ENCODE measurements at regions not wholly inside any gene's neighbourhood (a gene's known extent, or its start where the extent isn't known, plus 50 kb on each side); places are given as distances from the start of the nearest gene placed in this dataset.

DNA sequence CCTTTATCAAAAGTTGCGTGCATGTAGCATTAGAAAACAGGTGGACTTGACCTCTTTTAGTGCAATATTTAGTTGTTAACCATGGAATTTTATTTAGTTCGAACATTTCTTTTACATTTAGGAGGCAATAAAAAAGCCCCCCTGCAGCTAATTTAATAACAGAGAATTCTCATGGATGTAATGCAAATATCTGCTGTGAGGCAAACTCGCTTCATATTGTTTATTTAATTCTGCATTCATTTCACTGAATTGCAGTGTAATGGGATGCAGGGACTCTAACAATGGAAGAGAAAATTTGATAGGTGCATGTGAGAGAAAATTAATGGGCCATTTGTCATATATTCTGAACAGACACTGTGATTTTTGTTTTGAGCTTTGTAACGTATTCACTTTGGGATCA lies 205.1 kb upstream of the CHD1 start:
- no peak for ATAC-seq
- TF ChIP-seq, protein P1, sequence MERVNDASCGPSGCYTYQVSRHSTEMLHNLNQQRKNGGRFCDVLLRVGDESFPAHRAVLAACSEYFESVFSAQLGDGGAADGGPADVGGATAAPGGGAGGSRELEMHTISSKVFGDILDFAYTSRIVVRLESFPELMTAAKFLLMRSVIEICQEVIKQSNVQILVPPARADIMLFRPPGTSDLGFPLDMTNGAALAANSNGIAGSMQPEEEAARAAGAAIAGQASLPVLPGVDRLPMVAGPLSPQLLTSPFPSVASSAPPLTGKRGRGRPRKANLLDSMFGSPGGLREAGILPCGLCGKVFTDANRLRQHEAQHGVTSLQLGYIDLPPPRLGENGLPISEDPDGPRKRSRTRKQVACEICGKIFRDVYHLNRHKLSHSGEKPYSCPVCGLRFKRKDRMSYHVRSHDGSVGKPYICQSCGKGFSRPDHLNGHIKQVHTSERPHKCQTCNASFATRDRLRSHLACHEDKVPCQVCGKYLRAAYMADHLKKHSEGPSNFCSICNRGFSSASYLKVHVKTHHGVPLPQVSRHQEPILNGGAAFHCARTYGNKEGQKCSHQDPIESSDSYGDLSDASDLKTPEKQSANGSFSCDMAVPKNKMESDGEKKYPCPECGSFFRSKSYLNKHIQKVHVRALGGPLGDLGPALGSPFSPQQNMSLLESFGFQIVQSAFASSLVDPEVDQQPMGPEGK (CRISPR knock-in tag; IDR thresholded peaks at IDR 0.05; ENCODE audit: borderline replicate concordance): no peak
- no peak for TF ChIP-seq ESRRG (CRISPR knock-in tag; IDR thresholded peaks at IDR 0.05)
- TF ChIP-seq TCF4 (CRISPR knock-in tag; IDR thresholded peaks at IDR 0.05; ENCODE audit: borderline replicate concordance): no peak
- TF ChIP-seq ZNF70 (CRISPR knock-in tag; IDR thresholded peaks at IDR 0.05): no peak
- no peak for TF ChIP-seq ZNF8 (CRISPR knock-in tag; IDR thresholded peaks at IDR 0.05)
- TF ChIP-seq SNAI2 (CRISPR knock-in tag; IDR thresholded peaks at IDR 0.05): no peak
- TF ChIP-seq, protein P2, sequence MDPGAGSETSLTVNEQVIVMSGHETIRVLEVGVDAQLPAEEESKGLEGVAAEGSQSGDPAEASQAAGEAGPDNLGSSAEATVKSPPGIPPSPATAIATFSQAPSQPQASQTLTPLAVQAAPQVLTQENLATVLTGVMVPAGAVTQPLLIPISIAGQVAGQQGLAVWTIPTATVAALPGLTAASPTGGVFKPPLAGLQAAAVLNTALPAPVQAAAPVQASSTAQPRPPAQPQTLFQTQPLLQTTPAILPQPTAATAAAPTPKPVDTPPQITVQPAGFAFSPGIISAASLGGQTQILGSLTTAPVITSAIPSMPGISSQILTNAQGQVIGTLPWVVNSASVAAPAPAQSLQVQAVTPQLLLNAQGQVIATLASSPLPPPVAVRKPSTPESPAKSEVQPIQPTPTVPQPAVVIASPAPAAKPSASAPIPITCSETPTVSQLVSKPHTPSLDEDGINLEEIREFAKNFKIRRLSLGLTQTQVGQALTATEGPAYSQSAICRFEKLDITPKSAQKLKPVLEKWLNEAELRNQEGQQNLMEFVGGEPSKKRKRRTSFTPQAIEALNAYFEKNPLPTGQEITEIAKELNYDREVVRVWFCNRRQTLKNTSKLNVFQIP (CRISPR knock-in tag; IDR thresholded peaks at IDR 0.05; ENCODE audit: borderline replicate concordance, low read depth): no peak
- no peak for TF ChIP-seq RARB (CRISPR knock-in tag; IDR thresholded peaks at IDR 0.05)
- TF ChIP-seq, protein P3, sequence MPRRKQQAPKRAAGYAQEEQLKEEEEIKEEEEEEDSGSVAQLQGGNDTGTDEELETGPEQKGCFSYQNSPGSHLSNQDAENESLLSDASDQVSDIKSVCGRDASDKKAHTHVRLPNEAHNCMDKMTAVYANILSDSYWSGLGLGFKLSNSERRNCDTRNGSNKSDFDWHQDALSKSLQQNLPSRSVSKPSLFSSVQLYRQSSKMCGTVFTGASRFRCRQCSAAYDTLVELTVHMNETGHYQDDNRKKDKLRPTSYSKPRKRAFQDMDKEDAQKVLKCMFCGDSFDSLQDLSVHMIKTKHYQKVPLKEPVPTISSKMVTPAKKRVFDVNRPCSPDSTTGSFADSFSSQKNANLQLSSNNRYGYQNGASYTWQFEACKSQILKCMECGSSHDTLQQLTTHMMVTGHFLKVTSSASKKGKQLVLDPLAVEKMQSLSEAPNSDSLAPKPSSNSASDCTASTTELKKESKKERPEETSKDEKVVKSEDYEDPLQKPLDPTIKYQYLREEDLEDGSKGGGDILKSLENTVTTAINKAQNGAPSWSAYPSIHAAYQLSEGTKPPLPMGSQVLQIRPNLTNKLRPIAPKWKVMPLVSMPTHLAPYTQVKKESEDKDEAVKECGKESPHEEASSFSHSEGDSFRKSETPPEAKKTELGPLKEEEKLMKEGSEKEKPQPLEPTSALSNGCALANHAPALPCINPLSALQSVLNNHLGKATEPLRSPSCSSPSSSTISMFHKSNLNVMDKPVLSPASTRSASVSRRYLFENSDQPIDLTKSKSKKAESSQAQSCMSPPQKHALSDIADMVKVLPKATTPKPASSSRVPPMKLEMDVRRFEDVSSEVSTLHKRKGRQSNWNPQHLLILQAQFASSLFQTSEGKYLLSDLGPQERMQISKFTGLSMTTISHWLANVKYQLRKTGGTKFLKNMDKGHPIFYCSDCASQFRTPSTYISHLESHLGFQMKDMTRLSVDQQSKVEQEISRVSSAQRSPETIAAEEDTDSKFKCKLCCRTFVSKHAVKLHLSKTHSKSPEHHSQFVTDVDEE (CRISPR knock-in tag; IDR thresholded peaks at IDR 0.05): no peak
- TF ChIP-seq CSDC2 (CRISPR knock-in tag; IDR thresholded peaks at IDR 0.05): no peak
- TF ChIP-seq ZC3H10 (CRISPR knock-in tag; IDR thresholded peaks at IDR 0.05): no peak
- no peak for TF ChIP-seq ZNF565 (CRISPR knock-in tag; conservative IDR thresholded peaks at IDR 0.05; ENCODE audit: low read depth)
- TF ChIP-seq, protein P4, sequence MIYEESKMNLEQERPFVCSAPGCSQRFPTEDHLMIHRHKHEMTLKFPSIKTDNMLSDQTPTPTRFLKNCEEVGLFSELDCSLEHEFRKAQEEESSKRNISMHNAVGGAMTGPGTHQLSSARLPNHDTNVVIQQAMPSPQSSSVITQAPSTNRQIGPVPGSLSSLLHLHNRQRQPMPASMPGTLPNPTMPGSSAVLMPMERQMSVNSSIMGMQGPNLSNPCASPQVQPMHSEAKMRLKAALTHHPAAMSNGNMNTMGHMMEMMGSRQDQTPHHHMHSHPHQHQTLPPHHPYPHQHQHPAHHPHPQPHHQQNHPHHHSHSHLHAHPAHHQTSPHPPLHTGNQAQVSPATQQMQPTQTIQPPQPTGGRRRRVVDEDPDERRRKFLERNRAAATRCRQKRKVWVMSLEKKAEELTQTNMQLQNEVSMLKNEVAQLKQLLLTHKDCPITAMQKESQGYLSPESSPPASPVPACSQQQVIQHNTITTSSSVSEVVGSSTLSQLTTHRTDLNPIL (CRISPR knock-in tag; IDR thresholded peaks at IDR 0.05; ENCODE audit: low read depth): no peak
- no peak for TF ChIP-seq OSR1 (CRISPR knock-in tag; IDR thresholded peaks at IDR 0.05)
- TF ChIP-seq ZFP3 (CRISPR knock-in tag; IDR thresholded peaks at IDR 0.05): no peak
- TF ChIP-seq GLIS3 (CRISPR knock-in tag; IDR thresholded peaks at IDR 0.05): no peak
- no peak for TF ChIP-seq ISL1 (CRISPR knock-in tag; IDR thresholded peaks at IDR 0.05)
- no peak for TF ChIP-seq BACH2 (CRISPR knock-in tag; IDR thresholded peaks at IDR 0.05; ENCODE audit: borderline replicate concordance)
- no peak for TF ChIP-seq ZFP30 (CRISPR knock-in tag; IDR thresholded peaks at IDR 0.05)

DNA sequence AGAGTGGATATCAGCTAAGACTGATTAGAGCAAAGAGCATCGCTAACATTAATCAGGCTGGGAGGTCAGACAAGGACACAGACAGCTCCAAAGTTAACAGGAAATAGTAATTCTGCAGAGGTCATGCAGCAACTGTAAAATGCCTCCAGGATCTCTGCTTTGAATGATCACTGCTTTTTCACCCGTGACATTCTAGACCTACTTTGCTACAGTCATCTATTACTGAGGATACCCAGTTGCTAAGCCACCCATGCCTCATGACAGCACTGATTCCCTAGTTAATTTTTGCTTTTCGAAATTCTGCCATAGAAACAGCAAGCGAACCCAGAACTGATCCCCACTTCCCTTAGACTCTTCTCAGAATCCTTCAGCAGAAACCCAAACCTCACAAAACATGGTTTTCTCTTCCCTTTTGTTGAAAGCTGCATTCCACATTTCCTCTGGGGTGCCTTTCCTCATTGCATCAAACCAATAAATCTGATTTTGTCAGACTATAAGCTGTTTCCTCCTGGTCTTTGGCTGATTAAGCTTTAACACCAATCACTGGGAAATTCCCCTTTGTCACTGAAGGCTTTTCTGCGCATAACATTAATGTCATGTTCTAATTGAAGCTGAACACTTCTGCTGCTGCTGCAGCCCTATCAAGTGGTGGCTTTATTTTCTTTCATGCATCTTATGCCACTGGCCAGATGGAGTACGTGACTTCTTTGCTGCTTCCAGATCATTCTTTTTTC lies 201.1 kb upstream of the CHD1 start:
- TF ChIP-seq ISL1 (CRISPR knock-in tag; IDR thresholded peaks at IDR 0.05): no peak
- TF ChIP-seq, protein P4 (CRISPR knock-in tag; IDR thresholded peaks at IDR 0.05; ENCODE audit: low read depth): no peak
- TF ChIP-seq BACH2 (CRISPR knock-in tag; IDR thresholded peaks at IDR 0.05; ENCODE audit: borderline replicate concordance): no peak
- TF ChIP-seq ZFP3 (CRISPR knock-in tag; IDR thresholded peaks at IDR 0.05): no peak
- ATAC-seq: no peak

DNA sequence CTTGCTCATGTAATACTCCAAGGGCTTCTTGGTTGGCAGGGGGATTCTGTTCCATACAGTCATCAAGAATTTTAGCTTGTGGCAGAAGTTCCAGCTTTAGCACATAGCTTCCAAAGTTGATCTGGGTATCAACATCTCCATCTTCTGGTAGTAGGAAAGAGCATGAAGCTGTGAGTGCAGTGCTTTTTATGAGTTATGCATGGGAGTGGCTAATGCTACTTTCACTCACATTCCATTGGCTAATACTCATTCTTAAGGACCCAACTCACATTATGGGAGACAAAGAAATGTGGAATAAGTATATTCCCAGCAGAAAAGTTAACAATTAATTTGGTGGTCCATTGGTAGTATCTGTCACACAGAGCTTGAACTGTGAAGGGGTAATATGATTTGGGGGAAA lies 194.2 kb upstream of the CHD1 start:
- no peak for ATAC-seq
- TF ChIP-seq ISL1 (CRISPR knock-in tag; IDR thresholded peaks at IDR 0.05): no peak
- no peak for TF ChIP-seq TCF4 (CRISPR knock-in tag; IDR thresholded peaks at IDR 0.05; ENCODE audit: borderline replicate concordance)
- TF ChIP-seq OSR1 (CRISPR knock-in tag; IDR thresholded peaks at IDR 0.05): no peak
- no peak for TF ChIP-seq ZC3H10 (CRISPR knock-in tag; IDR thresholded peaks at IDR 0.05)
- TF ChIP-seq ZFP30 (CRISPR knock-in tag; IDR thresholded peaks at IDR 0.05): no peak
- TF ChIP-seq GLIS3 (CRISPR knock-in tag; IDR thresholded peaks at IDR 0.05): no peak
- no peak for TF ChIP-seq BACH2 (CRISPR knock-in tag; IDR thresholded peaks at IDR 0.05; ENCODE audit: borderline replicate concordance)
- TF ChIP-seq, protein P2 (CRISPR knock-in tag; IDR thresholded peaks at IDR 0.05; ENCODE audit: borderline replicate concordance, low read depth): no peak
- TF ChIP-seq ZFP3 (CRISPR knock-in tag; IDR thresholded peaks at IDR 0.05): no peak
- no peak for TF ChIP-seq ZNF70 (CRISPR knock-in tag; IDR thresholded peaks at IDR 0.05)

Data from SK-N-SH treated with all-trans-retinoic acid at 6 μM for 48 hours (cell line).